Activated T-helper 1 cell treated with anti-CD3 and anti-CD28 coated beads, Interleukin-12 subunit alpha, Interleukin-12 subunit beta, Interleukin-2, Interleukin-4 antibody, amounts not matched to agents 30 ng/mL and 10 ng/mL and 1 ng/mL, durations not matched to agents 14 hours and 24 hours and 36 hours (primary cell): ENCODE measurements at regions not wholly inside any gene's neighbourhood (a gene's known extent, or its start where the extent isn't known, plus 50 kb on each side); places are given as distances from the start of the nearest gene placed in this dataset.
"Not testable (repeated sequence)": the region's sequence is repeated elsewhere in the genome, so short reads cannot be mapped to it uniquely, and the experiment has no call there.

Source experiments
- DNase-seq: peaks from one replicate; pipeline ENCODE4 v3.0.0; 2021; ENCODE audit warnings: low spot score
- H3K27ac Mint-ChIP-seq: one replicate; pipeline ENCODE4 v1.8.0; 2021; ENCODE audit warnings: mild to moderate bottlenecking, mixed read lengths
- H3K27me3 Mint-ChIP-seq: one replicate; pipeline ENCODE4 v1.8.0; 2022; ENCODE audit warnings: mild to moderate bottlenecking, moderate library complexity, mixed read lengths; ENCODE audit not compliant: insufficient read depth
- H3K36me3 Mint-ChIP-seq: one replicate; pipeline ENCODE4 v1.8.0; 2021; ENCODE audit warnings: low read depth, mixed read lengths
- H3K4me1 Mint-ChIP-seq: one replicate; pipeline ENCODE4 v1.8.0; 2021; ENCODE audit warnings: low read depth, mixed read lengths
- H3K4me3 Mint-ChIP-seq: one replicate; pipeline ENCODE4 v1.8.0; 2021; ENCODE audit warnings: mild to moderate bottlenecking, moderate library complexity, mixed read lengths
- H3K9me3 Mint-ChIP-seq: one replicate; pipeline ENCODE4 v1.8.0; 2021; ENCODE audit warnings: mixed read lengths
- intact Hi-C: fragments of 100-400 bp; cut with micrococcal nuclease; formaldehyde crosslinking; loops from one replicate; pipeline ENCODE4 v1.15.1; 2024

- peak overlapping the region; percentile 63 for H3K4me3 Mint-ChIP-seq
- DNase-seq, intact Hi-C loops, H3K4me1 Mint-ChIP-seq, H3K27me3 Mint-ChIP-seq, H3K36me3 Mint-ChIP-seq, H3K27ac Mint-ChIP-seq: not testable (repeated sequence)
- peaks cover 23% of the 10 kb centered on the region for H3K9me3 Mint-ChIP-seq
Observed at GRCh38 chr11:21752475-21753243, 440.2 kb upstream of the ANO5 start.

GRCh38 chr11:21753244-21753767 is 439.6 kb upstream of the ANO5 start:
- H3K27ac Mint-ChIP-seq, H3K4me1 Mint-ChIP-seq, intact Hi-C loops, DNase-seq, H3K27me3 Mint-ChIP-seq, H3K36me3 Mint-ChIP-seq: not testable (repeated sequence)
- Mint-ChIP-seq H3K9me3 (peaks cover 23% of the 10 kb centered on the region), H3K4me3 (peak overlapping the region; percentile 4)

- no peak for DNase-seq
- intact Hi-C loops, result no loop called here
- H3K27me3 Mint-ChIP-seq, result no peaks in the 10 kb centered on the region
- peaks cover 25% of the 10 kb centered on the region for H3K9me3 Mint-ChIP-seq
- H3K4me1 Mint-ChIP-seq, result no peaks in the 10 kb centered on the region
- no peak overlapping the region for H3K27ac Mint-ChIP-seq
- no peak overlapping the region for H3K4me3 Mint-ChIP-seq
- no peaks in the 10 kb centered on the region for H3K36me3 Mint-ChIP-seq
Observed at GRCh38 chr11:21761000-21761399, 431.9 kb upstream of the ANO5 start.

- Mint-ChIP-seq H3K27ac (no peak overlapping the region), H3K9me3 (peaks cover 3% of the 10 kb centered on the region), H3K4me1 (no peaks in the 10 kb centered on the region), H3K27me3 (no peaks in the 10 kb centered on the region), H3K36me3 (no peaks in the 10 kb centered on the region), H3K4me3 (no peak overlapping the region)
- intact Hi-C loops, result no loop called here
- DNase-seq, result no peak
Observed at GRCh38 chr11:21768388-21768787, 424.5 kb upstream of the ANO5 start.

- no peak for DNase-seq
- intact Hi-C loops, result no loop called here
- Mint-ChIP-seq H3K27ac (no peak overlapping the region), H3K9me3 (peaks cover 3% of the 10 kb centered on the region), H3K4me1 (no peaks in the 10 kb centered on the region), H3K27me3 (no peaks in the 10 kb centered on the region), H3K4me3 (no peak overlapping the region), H3K36me3 (no peaks in the 10 kb centered on the region)
Observed at GRCh38 chr11:21769188-21769587, 423.7 kb upstream of the ANO5 start.

- no peaks in the 10 kb centered on the region for H3K27me3 Mint-ChIP-seq
- H3K4me3 Mint-ChIP-seq, result no peak overlapping the region
- intact Hi-C loops, result no loop called here
- DNase-seq, result no peak
- peaks cover 3% of the 10 kb centered on the region for H3K9me3 Mint-ChIP-seq
- H3K4me1 Mint-ChIP-seq, result no peaks in the 10 kb centered on the region
- H3K36me3 Mint-ChIP-seq, result no peaks in the 10 kb centered on the region
- no peak overlapping the region for H3K27ac Mint-ChIP-seq
Observed at GRCh38 chr11:21771097-21771496, 421.8 kb upstream of the ANO5 start.

- no peak overlapping the region for H3K4me3 Mint-ChIP-seq
- intact Hi-C loops, result no loop called here
Observed at GRCh38 chr11:21774212-21774611, 418.7 kb upstream of the ANO5 start.

GRCh38 chr11:21775911-21776310 is 417.0 kb upstream of the ANO5 start:
- H3K27ac Mint-ChIP-seq, result no peak overlapping the region
- no peak overlapping the region for H3K4me3 Mint-ChIP-seq
- H3K4me1 Mint-ChIP-seq, result no peaks in the 10 kb centered on the region
- peaks cover 3% of the 10 kb centered on the region for H3K9me3 Mint-ChIP-seq
- no peak for DNase-seq
- H3K36me3 Mint-ChIP-seq, result no peaks in the 10 kb centered on the region
- no peaks in the 10 kb centered on the region for H3K27me3 Mint-ChIP-seq
- intact Hi-C loops, result no loop called here

More at GRCh38 chr11:21774212-21774611, 418.7 kb upstream of the ANO5 start:
- peaks cover 3% of the 10 kb centered on the region for H3K9me3 Mint-ChIP-seq
- no peaks in the 10 kb centered on the region for H3K36me3 Mint-ChIP-seq
- H3K27ac Mint-ChIP-seq, result no peak overlapping the region
- H3K27me3 Mint-ChIP-seq, result no peaks in the 10 kb centered on the region
- H3K4me1 Mint-ChIP-seq, result no peaks in the 10 kb centered on the region
- no peak for DNase-seq

GRCh38 chr11:21783954-21784353 is 408.9 kb upstream of the ANO5 start:
- DNase-seq, result no peak
- H3K27ac Mint-ChIP-seq, result no peak overlapping the region
- H3K27me3 Mint-ChIP-seq, result no peaks in the 10 kb centered on the region
- no peaks in the 10 kb centered on the region for H3K4me1 Mint-ChIP-seq
- no peaks in the 10 kb centered on the region for H3K36me3 Mint-ChIP-seq
- intact Hi-C loops, result no loop called here
- no peak overlapping the region for H3K4me3 Mint-ChIP-seq
- H3K9me3 Mint-ChIP-seq, result peaks cover 4% of the 10 kb centered on the region

GRCh38 chr11:21785351-21785750 is 407.5 kb upstream of the ANO5 start:
- intact Hi-C loops, result no loop called here
- H3K36me3 Mint-ChIP-seq, result no peaks in the 10 kb centered on the region

GRCh38 chr11:21794306-21794705 is 398.6 kb upstream of the ANO5 start:
- intact Hi-C loops, result no loop called here
- no peak overlapping the region for H3K27ac Mint-ChIP-seq
- no peaks in the 10 kb centered on the region for H3K36me3 Mint-ChIP-seq
- no peak overlapping the region for H3K4me3 Mint-ChIP-seq
- H3K27me3 Mint-ChIP-seq, result no peaks in the 10 kb centered on the region
- H3K4me1 Mint-ChIP-seq, result no peaks in the 10 kb centered on the region
- DNase-seq, result no peak
- peaks cover 5% of the 10 kb centered on the region for H3K9me3 Mint-ChIP-seq

More at GRCh38 chr11:21785351-21785750, 407.5 kb upstream of the ANO5 start:
- Mint-ChIP-seq H3K4me1 (no peaks in the 10 kb centered on the region), H3K27me3 (no peaks in the 10 kb centered on the region), H3K4me3 (no peak overlapping the region), H3K27ac (no peak overlapping the region), H3K9me3 (peaks cover 9% of the 10 kb centered on the region)
- DNase-seq, result no peak

- intact Hi-C loops, result no loop called here
- no peaks in the 10 kb centered on the region for H3K4me1 Mint-ChIP-seq
- no peak overlapping the region for H3K4me3 Mint-ChIP-seq
- H3K9me3 Mint-ChIP-seq, result peaks cover 4% of the 10 kb centered on the region
- no peaks in the 10 kb centered on the region for H3K27me3 Mint-ChIP-seq
- DNase-seq, result no peak
- H3K27ac Mint-ChIP-seq, result no peak overlapping the region
- H3K36me3 Mint-ChIP-seq, result no peaks in the 10 kb centered on the region
Observed at GRCh38 chr11:21798216-21798615, 394.7 kb upstream of the ANO5 start.

- H3K27ac Mint-ChIP-seq, H3K4me1 Mint-ChIP-seq, H3K27me3 Mint-ChIP-seq, H3K4me3 Mint-ChIP-seq, DNase-seq, intact Hi-C loops, H3K36me3 Mint-ChIP-seq: not testable (repeated sequence)
- peaks cover 19% of the 10 kb centered on the region for H3K9me3 Mint-ChIP-seq
Observed at GRCh38 chr11:21804523-21804922, 388.4 kb upstream of the ANO5 start.
